HG02642 (cell line): ENCODE measurements at regions not wholly inside any gene's neighbourhood (a gene's known extent, or its start where the extent isn't known, plus 50 kb on each side); places are given as distances from the start of the nearest gene placed in this dataset.
A peak's percentile ranks its signal among the peaks of the same experiment; 100 is the strongest.

Experiments used
- ATAC-seq: cut with Tn5 transposase; IDR thresholded peaks from one replicate; pipeline ENCODE4 v1.9.1; 2021; ENCODE audit warnings: mild to moderate bottlenecking; ENCODE audit not compliant: unreplicated experiment, poor library complexity

GRCh38 chr7:21352540-21353387, 75.1 kb upstream of the SP4 start:
- ATAC-seq, result peak; percentile 85

GRCh38 chr7:21353388-21353780, 74.5 kb upstream of the SP4 start:
- ATAC-seq, result no peak

- ATAC-seq, result no peak
Measured at GRCh38 chr7:21354284-21354683, 73.6 kb upstream of the SP4 start.

- peak; percentile 82 for ATAC-seq
Measured at GRCh38 chr7:21355406-21355874, 72.4 kb upstream of the SP4 start.

- ATAC-seq, result no peak
Measured at GRCh38 chr7:21356616-21357015, 71.3 kb upstream of the SP4 start.

GRCh38 chr7:21357151-21358097, 70.5 kb upstream of the SP4 start:
- no peak for ATAC-seq

GRCh38 chr7:21358648-21359047, 69.2 kb upstream of the SP4 start:
- no peak for ATAC-seq

GRCh38 chr7:21359163-21359562, 68.7 kb upstream of the SP4 start:
- no peak for ATAC-seq

- ATAC-seq, result no peak
Measured at GRCh38 chr7:21361413-21362125, 66.3 kb upstream of the SP4 start.

GRCh38 chr7:21364801-21365271, 63.0 kb upstream of the SP4 start:
- peak; percentile 82 for ATAC-seq

GRCh38 chr7:21365866-21366624, 61.8 kb upstream of the SP4 start:
- no peak for ATAC-seq

- no peak for ATAC-seq
Measured at GRCh38 chr7:21367081-21367480, 60.8 kb upstream of the SP4 start.

- ATAC-seq, result no peak
Measured at GRCh38 chr7:21367537-21367936, 60.3 kb upstream of the SP4 start.

GRCh38 chr7:21368317-21368716, 59.6 kb upstream of the SP4 start:
- ATAC-seq, result no peak

- no peak for ATAC-seq
Measured at GRCh38 chr7:21370283-21370982, 57.5 kb upstream of the SP4 start.

GRCh38 chr7:21371360-21371759, 56.5 kb upstream of the SP4 start:
- ATAC-seq, result no peak

GRCh38 chr7:21373031-21373430, 54.9 kb upstream of the SP4 start:
- no peak for ATAC-seq

- ATAC-seq, result no peak
Measured at GRCh38 chr7:21374134-21374533, 53.7 kb upstream of the SP4 start.

GRCh38 chr7:21377545-21377944, 50.3 kb upstream of the SP4 start:
- ATAC-seq, result no peak
